DOHH2 (cell line): ENCODE measurements at regions not wholly inside any gene's neighbourhood (a gene's known extent, or its start where the extent isn't known, plus 50 kb on each side); places are given as distances from the start of the nearest gene placed in this dataset.

ENCODE experiments used
- H3F3A ChIP-seq: fragments of 200-600 bp; sonication (generic), shearing (Covaris generic); 2 replicates; pipeline ENCODE4 v1.6.0; 2016; ENCODE audit warnings: antibody characterized with exemption, mild to moderate bottlenecking; ENCODE audit not compliant: control insufficient read depth, insufficient read depth
- H3K27ac ChIP-seq: fragments of 200-600 bp; sonication (generic); 2 replicates; pipeline ENCODE4 v1.5.1; 2014; ENCODE audit warnings: low read depth, mild to moderate bottlenecking, low read length, moderate library complexity
- H3K27me3 ChIP-seq: fragments of 200-600 bp; sonication (generic); 2 replicates; pipeline ENCODE4 v1.6.1; 2014; ENCODE audit warnings: mild to moderate bottlenecking, low read length, mixed read lengths; ENCODE audit not compliant: control insufficient read depth
- H3K36me3 ChIP-seq: fragments of 200-600 bp; sonication (generic); 2 replicates; pipeline ENCODE4 v1.6.1; 2014; ENCODE audit warnings: mild to moderate bottlenecking, low read length, moderate library complexity, mixed read lengths; ENCODE audit not compliant: control insufficient read depth
- H3K4me1 ChIP-seq: fragments of 200-600 bp; sonication (generic); 2 replicates; pipeline ENCODE4 v1.6.1; 2014; ENCODE audit warnings: mild to moderate bottlenecking, low read length, mixed read lengths; ENCODE audit not compliant: control insufficient read depth
- H3K4me2 ChIP-seq: fragments of 200-600 bp; sonication (generic); 2 replicates; pipeline ENCODE4 v1.6.0; 2014; ENCODE audit warnings: mild to moderate bottlenecking, low read length, moderate library complexity
- H3K4me3 ChIP-seq: fragments of 200-600 bp; sonication (generic); 2 replicates; pipeline ENCODE4 v1.5.1; 2014; ENCODE audit warnings: mild to moderate bottlenecking, low read length, mixed read lengths
- H3K79me2 ChIP-seq: fragments of 200-600 bp; sonication (generic); 2 replicates; pipeline ENCODE4 v1.6.1; 2014; ENCODE audit warnings: mild to moderate bottlenecking, low read length, mixed read lengths; ENCODE audit not compliant: control insufficient read depth
- H3K9me2 ChIP-seq: fragments of 200-600 bp; sonication (generic); replicated peaks from 2 replicates; pipeline ENCODE4 v1.6.1; 2014; ENCODE audit warnings: mild to moderate bottlenecking, low read length, mixed read lengths; ENCODE audit not compliant: control insufficient read depth
- H3K9me3 ChIP-seq: fragments of 200-600 bp; sonication (generic); 2 replicates; pipeline ENCODE4 v1.6.1; 2014; ENCODE audit warnings: antibody characterized with exemption, low read length, mixed read lengths; ENCODE audit not compliant: control insufficient read depth, insufficient read depth
- H4K20me1 ChIP-seq: fragments of 200-600 bp; sonication (generic); 2 replicates; pipeline ENCODE4 v1.6.0; 2014; ENCODE audit warnings: low read depth, mild to moderate bottlenecking, antibody characterized with exemption, low read length, moderate library complexity; ENCODE audit not compliant: control insufficient read depth, insufficient read depth
- CTCF ChIP-seq: fragments of 200-600 bp; sonication (generic); IDR thresholded peaks from one replicate; pipeline ENCODE4 v1.5.1; 2014; ENCODE audit warnings: antibody characterized with exemption, mild to moderate bottlenecking, low read depth, low read length; ENCODE audit not compliant: poor library complexity, severe bottlenecking
- EZH2phosphoT487 ChIP-seq: fragments of 200-600 bp; sonication (generic); IDR thresholded peaks from 2 replicates; pipeline ENCODE4 v1.6.1; 2017; ENCODE audit warnings: borderline replicate concordance, mild to moderate bottlenecking, antibody characterized with exemption, low read length, moderate library complexity, mixed read lengths

GRCh38 chr12:94781835-94782234 lies 131.5 kb upstream of the TMCC3 start:
- no peaks in the 10 kb centered on the region for H3K79me2 ChIP-seq
- TF ChIP-seq EZH2phosphoT487 (no peak), CTCF (no peak)

GRCh38 chr12:94779485-94779884 lies 129.1 kb upstream of the TMCC3 start:
- Histone ChIP-seq H3K79me2 (no peaks in the 10 kb centered on the region), H3F3A (no peaks in the 10 kb centered on the region), H3K4me3 (no peak overlapping the region), H3K4me2 (no peak overlapping the region), H3K27me3 (no peaks in the 10 kb centered on the region), H3K27ac (no peak overlapping the region), H3K9me3 (no peaks in the 10 kb centered on the region; the same call in 1 of the 2 replicates), H3K4me1 (peaks cover 14% of the 10 kb centered on the region), H3K36me3 (no peaks in the 10 kb centered on the region), H3K9me2 (no peaks in the 10 kb centered on the region), H4K20me1 (no peaks in the 10 kb centered on the region)
- no peak for TF ChIP-seq EZH2phosphoT487

More at GRCh38 chr12:94781835-94782234, 131.5 kb upstream of the TMCC3 start:
- Histone ChIP-seq H3K9me2 (no peaks in the 10 kb centered on the region), H3K4me1 (peaks cover 16% of the 10 kb centered on the region), H3K4me2 (no peak overlapping the region), H3F3A (no peaks in the 10 kb centered on the region), H3K4me3 (no peak overlapping the region), H3K36me3 (no peaks in the 10 kb centered on the region), H3K9me3 (peaks cover 4% of the 10 kb centered on the region; the same call in 1 of the 2 replicates), H3K27me3 (no peaks in the 10 kb centered on the region), H4K20me1 (no peaks in the 10 kb centered on the region), H3K27ac (no peak overlapping the region)

GRCh38 chr12:94777936-94778335 lies 127.6 kb upstream of the TMCC3 start:
- H3K27me3 ChIP-seq = no peaks in the 10 kb centered on the region
- H3K36me3 ChIP-seq = no peaks in the 10 kb centered on the region
- TF ChIP-seq EZH2phosphoT487 = no peak
- TF ChIP-seq CTCF = no peak

GRCh38 chr12:94775710-94776109 lies 125.4 kb upstream of the TMCC3 start:
- no peak overlapping the region for H3K27ac ChIP-seq

More at GRCh38 chr12:94777936-94778335, 127.6 kb upstream of the TMCC3 start:
- H3K79me2 ChIP-seq = no peaks in the 10 kb centered on the region
- no peak overlapping the region for H3K4me2 ChIP-seq
- 0 out of 2 replicates have a peak, but pooled peaks cover 3% of the 10 kb centered on the region for H3K4me1 ChIP-seq
- no peaks in the 10 kb centered on the region; the same call in 1 of the 2 replicates for H3K9me3 ChIP-seq
- H3K4me3 ChIP-seq = no peak overlapping the region
- no peak overlapping the region for H3K27ac ChIP-seq
- H3F3A ChIP-seq = no peaks in the 10 kb centered on the region
- H3K9me2 ChIP-seq = no peaks in the 10 kb centered on the region
- no peaks in the 10 kb centered on the region for H4K20me1 ChIP-seq

More at GRCh38 chr12:94775710-94776109, 125.4 kb upstream of the TMCC3 start:
- Histone ChIP-seq H3F3A (no peaks in the 10 kb centered on the region), H3K36me3 (no peaks in the 10 kb centered on the region), H3K79me2 (no peaks in the 10 kb centered on the region), H3K9me2 (no peaks in the 10 kb centered on the region), H3K9me3 (no peaks in the 10 kb centered on the region), H4K20me1 (no peaks in the 10 kb centered on the region), H3K4me3 (no peak overlapping the region), H3K4me1 (peaks cover 9% of the 10 kb centered on the region), H3K4me2 (no peak overlapping the region), H3K27me3 (no peaks in the 10 kb centered on the region)
- TF ChIP-seq EZH2phosphoT487 (no peak), CTCF (no peak)
